A549 (cell line): ENCODE measurements at regions not wholly inside any gene's neighbourhood (a gene's known extent, or its start where the extent isn't known, plus 50 kb on each side); places are given as distances from the start of the nearest gene placed in this dataset.

Experiments
- ATAC-seq, 2 experiments: fragments of 200-7000 bp in 1 of 2; fragments of >200 bp in 1 of 2; cut with Nextera tagmentation in 1 of 2; cut with Tn5 transposase in 1 of 2; 3 replicates each; pipeline versions ENCODE4 v1.8.0 to v1.9.1; 2018 to 2020; ENCODE audit warnings: mild to moderate bottlenecking in 1 of 2, moderate library complexity in 1 of 2
- CTCF ChIA-PET: fragments of 300-600 bp; sonication (Branson Sonifier 250); formaldehyde crosslinking; extraction: SDS; loops from one replicate; lab custom pipeline; 2021; ENCODE audit warnings: antibody characterized with exemption, inconsistent platforms; lab: Yijun Ruan, JAX
- POLR2A ChIA-PET: fragments of 350-600 bp; formaldehyde crosslinking; extraction: SDS; loops from one replicate; lab custom pipeline; 2021; ENCODE audit warnings: antibody characterized with exemption, inconsistent platforms; lab: Yijun Ruan, JAX
- DNase-seq, 2 experiments: peaks; one replicate each; pipeline versions ENCODE4 v3.0.0 to v3.0.0-alpha.2; 2011 to 2016; ENCODE audit warnings: low read depth in 1 of 2, low spot score in 1 of 2
- FAIRE-seq: peaks from 2 replicates; lab custom pipeline; 2011; peaks lifted over from hg19 to GRCh38; lab: Jason Lieb, UNC
- H3K27ac ChIP-seq, 2 experiments: fragments of >200 bp; sonication (Bioruptor Twin); formaldehyde crosslinking; 3 replicates each; pipeline ENCODE4 v1.5.1; 2016 to 2017
- H3K4me1 ChIP-seq: fragments of >200 bp; sonication (Bioruptor Twin); formaldehyde crosslinking; 3 replicates; pipeline ENCODE4 v1.6.1; 2016
- H3K4me2 ChIP-seq: fragments of >200 bp; sonication (Bioruptor Twin); formaldehyde crosslinking; 3 replicates; pipeline ENCODE4 v1.6.1; 2016
- H3K4me3 ChIP-seq: fragments of >200 bp; sonication (Bioruptor Twin); formaldehyde crosslinking; 3 replicates; pipeline ENCODE4 v1.5.1; 2016
- H3K9me3 ChIP-seq: fragments of >200 bp; sonication (Bioruptor Twin); formaldehyde crosslinking; 3 replicates; pipeline ENCODE4 v1.6.1; 2016
- CBX2 ChIP-seq: fragments of 200-600 bp; sonication (generic); IDR thresholded peaks from 2 replicates; pipeline ENCODE4 v1.6.1; 2016; ENCODE audit warnings: low read depth, mild to moderate bottlenecking, borderline replicate concordance
- CBX8 ChIP-seq: fragments of 200-600 bp; sonication (generic); IDR thresholded peaks from 2 replicates; pipeline ENCODE4 v1.6.1; 2016
- E2F6 ChIP-seq: IDR thresholded peaks from 2 replicates; pipeline ENCODE4 v1.6.1; 2012; ENCODE audit warnings: low read depth, borderline replicate concordance
- EHF ChIP-seq: fragments of 250-450 bp; sonication (Bioruptor Pico); IDR thresholded peaks from 2 replicates; pipeline ENCODE4 v1.5.0; 2020; ENCODE audit warnings: mild to moderate bottlenecking
- HOXB5 ChIP-seq: fragments of 250-450 bp; sonication (Bioruptor Pico); IDR thresholded peaks from 2 replicates; pipeline ENCODE4 v1.5.0; 2020; ENCODE audit warnings: mild to moderate bottlenecking, moderate library complexity
- JUN ChIP-seq, 2 experiments: fragments of >200 bp; sonication (Bioruptor Twin); formaldehyde crosslinking; IDR thresholded peaks; 2 replicates in 1 of 2; 3 replicates in 1 of 2; pipeline ENCODE4 v1.6.1; 2016 to 2017
- KDM5A ChIP-seq: fragments of 200-600 bp; sonication (generic); IDR thresholded peaks from 2 replicates; pipeline ENCODE4 v1.6.1; 2016; ENCODE audit warnings: antibody characterized with exemption, mild to moderate bottlenecking
- MYC ChIP-seq: IDR thresholded peaks from 2 replicates; pipeline ENCODE4 v1.6.1; 2012; ENCODE audit warnings: mild to moderate bottlenecking, inconsistent platforms, low read length, improper control_type of control experiment, borderline replicate concordance
- PHF8 ChIP-seq: fragments of 200-600 bp; sonication (generic); IDR thresholded peaks from 2 replicates; pipeline ENCODE4 v1.6.1; 2016; ENCODE audit warnings: low read depth, mild to moderate bottlenecking, antibody characterized with exemption, moderate library complexity, borderline replicate concordance
- POLR2A ChIP-seq: IDR thresholded peaks from 2 replicates; pipeline ENCODE4 v1.6.1; 2012; ENCODE audit warnings: mild to moderate bottlenecking, low read length
- POLR2AphosphoS2 ChIP-seq: conservative IDR thresholded peaks from 2 replicates; pipeline ENCODE4 v1.6.1; 2012; ENCODE audit warnings: low read length, improper control_type of control experiment, inconsistent platforms
- RCOR1 ChIP-seq: fragments of 150-350 bp; IDR thresholded peaks from 2 replicates; pipeline ENCODE4 v1.6.1; 2014; ENCODE audit warnings: antibody characterized with exemption, low read length, low read depth
- REST ChIP-seq: fragments of 200-600 bp; sonication (generic); IDR thresholded peaks from 2 replicates; pipeline ENCODE4 v1.6.1; 2016; ENCODE audit warnings: antibody characterized with exemption, mild to moderate bottlenecking, moderate library complexity
- RNF2 ChIP-seq: fragments of 200-600 bp; sonication (generic); IDR thresholded peaks from 2 replicates; pipeline ENCODE4 v1.6.1; 2016; ENCODE audit warnings: low read depth, mild to moderate bottlenecking, antibody characterized with exemption, moderate library complexity, borderline replicate concordance
- SMC3 ChIP-seq: fragments of >200 bp; sonication (Bioruptor Twin); formaldehyde crosslinking; IDR thresholded peaks from 3 replicates; pipeline ENCODE4 v1.6.1; 2018; ENCODE audit warnings: inconsistent platforms
- SREBF2 ChIP-seq: fragments of 450-650 bp; IDR thresholded peaks from 2 replicates; pipeline ENCODE4 v1.6.1; 2014; ENCODE audit warnings: mild to moderate bottlenecking, moderate library complexity
- TFCP2L1 ChIP-seq: fragments of 250-450 bp; sonication (Bioruptor Pico); IDR thresholded peaks from 2 replicates; pipeline ENCODE4 v1.5.0; 2021; ENCODE audit warnings: mild to moderate bottlenecking
- ZNF302 ChIP-seq: fragments of 250-450 bp; sonication (Bioruptor Pico); IDR thresholded peaks from 2 replicates; pipeline ENCODE4 v1.9.0; 2021; ENCODE audit warnings: inconsistent platforms, mild to moderate bottlenecking, moderate library complexity
- WGBS: methylation state at CpG from one replicate; pipeline ENCODE4 v1.1.6; 2017; ENCODE audit errors: missing lambda C conversion rate; 5-methylcytosine and 5-hydroxymethylcytosine counted together
- TF ChIP-seq, protein P1 (sequence below): fragments of >200 bp; sonication (Bioruptor Twin); formaldehyde crosslinking; IDR thresholded peaks from 3 replicates; pipeline ENCODE4 v1.6.1; 2016
- TF ChIP-seq, protein P2 (sequence below): fragments of >200 bp; sonication (Bioruptor Twin); formaldehyde crosslinking; IDR thresholded peaks from 3 replicates; pipeline ENCODE4 v1.5.1; 2016

- ATAC-seq (no peak), FAIRE-seq (no peak)
- 0% methylated on average over 1 of the region's 1 CpG for WGBS
Observed at GRCh38 chr1:50305808-50306207, 117.4 kb downstream of the DMRTA2 start.

DNA sequence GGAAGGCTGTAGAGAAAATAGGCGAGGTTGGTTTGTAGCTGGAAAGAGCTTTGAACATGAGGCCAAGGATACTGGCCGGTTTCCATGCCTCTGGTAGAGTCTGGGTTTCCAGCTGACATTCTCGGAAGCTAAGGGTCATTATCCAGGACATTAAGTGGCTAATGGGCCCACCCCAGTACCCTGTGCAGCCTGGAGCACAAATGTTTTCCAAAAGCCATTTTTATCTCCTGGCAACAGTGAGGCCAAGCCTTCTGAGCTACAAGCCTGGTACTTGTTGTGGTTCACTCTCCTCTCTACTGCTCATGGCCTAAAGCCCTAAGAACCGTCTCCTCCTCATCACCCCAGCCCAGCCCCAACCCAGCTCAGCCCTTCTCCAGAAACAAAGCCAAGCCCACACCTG lies 122.9 kb downstream of the DMRTA2 start:
- no peak overlapping the region for H3K4me2 ChIP-seq
- no peaks in the 10 kb centered on the region for H3K9me3 ChIP-seq
- no peak overlapping the region for H3K4me3 ChIP-seq
- 2% methylated on average over 4 of the region's 4 CpGs for WGBS
- ATAC-seq (no peak), DNase-seq (no peak), FAIRE-seq (no peak)
- ChIA-PET POLR2A (no interaction called here), CTCF (interaction anchor here (1.4 kb wide), 1 partner anchor 29 kb away, joined by 4 read pairs; no protein-coding TSS in a partner anchor)
- TF ChIP-seq MYC, result no peak
- no peak overlapping the region for H3K27ac ChIP-seq
- no peaks in the 10 kb centered on the region for H3K4me1 ChIP-seq

More at GRCh38 chr1:50305808-50306207, 117.4 kb downstream of the DMRTA2 start:
- no peaks in the 10 kb centered on the region for H3K4me1 ChIP-seq
- DNase-seq, result no peak
- no peak overlapping the region for H3K27ac ChIP-seq
- TF ChIP-seq RCOR1 (no peak), JUN (IDR thresholded peaks at IDR 0.05) (no peak), E2F6 (no peak), SMC3 (no peak), REST (no peak), CBX2 (no peak), HOXB5 (CRISPR knock-in tag) (no peak), KDM5A (no peak), PHF8 (no peak), RNF2 (no peak), CBX8 (no peak)
- TF ChIP-seq, protein P1, sequence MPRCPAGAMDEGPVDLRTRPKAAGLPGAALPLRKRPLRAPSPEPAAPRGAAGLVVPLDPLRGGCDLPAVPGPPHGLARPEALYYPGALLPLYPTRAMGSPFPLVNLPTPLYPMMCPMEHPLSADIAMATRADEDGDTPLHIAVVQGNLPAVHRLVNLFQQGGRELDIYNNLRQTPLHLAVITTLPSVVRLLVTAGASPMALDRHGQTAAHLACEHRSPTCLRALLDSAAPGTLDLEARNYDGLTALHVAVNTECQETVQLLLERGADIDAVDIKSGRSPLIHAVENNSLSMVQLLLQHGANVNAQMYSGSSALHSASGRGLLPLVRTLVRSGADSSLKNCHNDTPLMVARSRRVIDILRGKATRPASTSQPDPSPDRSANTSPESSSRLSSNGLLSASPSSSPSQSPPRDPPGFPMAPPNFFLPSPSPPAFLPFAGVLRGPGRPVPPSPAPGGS, result no peak
- no peaks in the 10 kb centered on the region for H3K9me3 ChIP-seq
- no peak overlapping the region for H3K4me2 ChIP-seq
- H3K4me3 ChIP-seq, result no peak overlapping the region
- ChIA-PET CTCF (no interaction called here), POLR2A (no interaction called here)

DNA sequence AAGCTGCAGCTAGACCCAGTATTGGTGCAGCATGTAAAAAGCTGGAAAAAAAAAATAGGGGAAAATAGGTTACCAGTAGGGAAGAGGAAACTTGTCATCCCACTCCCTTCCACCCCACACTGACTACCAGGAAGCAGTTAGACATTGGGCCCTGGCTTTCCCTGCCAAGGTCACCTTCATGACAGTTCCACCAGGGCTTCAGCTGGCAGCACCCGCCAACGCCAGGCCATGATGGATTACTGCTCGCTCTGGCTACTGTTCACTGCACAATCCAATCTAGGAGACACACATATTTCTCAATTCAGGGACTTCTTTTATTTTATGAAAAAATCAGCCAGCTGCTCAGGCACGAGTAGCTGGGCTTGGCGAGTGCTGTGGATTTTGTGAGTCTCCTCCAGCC lies 127.7 kb downstream of the DMRTA2 start:
- Histone ChIP-seq H3K27ac (no peak overlapping the region), H3K4me2 (no peak overlapping the region), H3K9me3 (no peaks in the 10 kb centered on the region), H3K4me1 (no peaks in the 10 kb centered on the region), H3K4me3 (no peak overlapping the region)
- ATAC-seq (no peak), FAIRE-seq (no peak), DNase-seq (no peak)
- TF ChIP-seq EHF (CRISPR knock-in tag) (no peak), POLR2A (no peak), TFCP2L1 (CRISPR knock-in tag) (no peak), SREBF2 (no peak), JUN (IDR thresholded peaks at IDR 0.05) (no peak), POLR2AphosphoS2 (no peak), ZNF302 (no peak)
- TF ChIP-seq, protein P2, sequence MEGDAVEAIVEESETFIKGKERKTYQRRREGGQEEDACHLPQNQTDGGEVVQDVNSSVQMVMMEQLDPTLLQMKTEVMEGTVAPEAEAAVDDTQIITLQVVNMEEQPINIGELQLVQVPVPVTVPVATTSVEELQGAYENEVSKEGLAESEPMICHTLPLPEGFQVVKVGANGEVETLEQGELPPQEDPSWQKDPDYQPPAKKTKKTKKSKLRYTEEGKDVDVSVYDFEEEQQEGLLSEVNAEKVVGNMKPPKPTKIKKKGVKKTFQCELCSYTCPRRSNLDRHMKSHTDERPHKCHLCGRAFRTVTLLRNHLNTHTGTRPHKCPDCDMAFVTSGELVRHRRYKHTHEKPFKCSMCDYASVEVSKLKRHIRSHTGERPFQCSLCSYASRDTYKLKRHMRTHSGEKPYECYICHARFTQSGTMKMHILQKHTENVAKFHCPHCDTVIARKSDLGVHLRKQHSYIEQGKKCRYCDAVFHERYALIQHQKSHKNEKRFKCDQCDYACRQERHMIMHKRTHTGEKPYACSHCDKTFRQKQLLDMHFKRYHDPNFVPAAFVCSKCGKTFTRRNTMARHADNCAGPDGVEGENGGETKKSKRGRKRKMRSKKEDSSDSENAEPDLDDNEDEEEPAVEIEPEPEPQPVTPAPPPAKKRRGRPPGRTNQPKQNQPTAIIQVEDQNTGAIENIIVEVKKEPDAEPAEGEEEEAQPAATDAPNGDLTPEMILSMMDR, result no peak
- WGBS, result 16% methylated on average over 5 of the region's 5 CpGs
- POLR2A ChIA-PET, result no interaction called here
- CTCF ChIA-PET, result interaction anchor here (0.6 kb wide), 1 partner anchor 11 kb away, joined by 3 read pairs; no protein-coding TSS in a partner anchor
